Upper lobe of right lung (tissue), 1 donor: ENCODE measurements at regions not wholly inside any gene's neighbourhood (a gene's known extent, or its start where the extent isn't known, plus 50 kb on each side); places are given as distances from the start of the nearest gene placed in this dataset.

ENCODE experiments used
- ATAC-seq: fragments of 200-7000 bp; cut with Tn5 transposase; one replicate; pipeline ENCODE4 v1.9.1; 2020; ENCODE audit warnings: mild to moderate bottlenecking, moderate library complexity
- DNase-seq: peaks from one replicate; pipeline ENCODE4 v3.0.0-alpha.2; 2020
- H3K27ac ChIP-seq: fragments of 200-600 bp; one replicate; pipeline ENCODE4 v1.8.0; 2022
- H3K27me3 ChIP-seq: fragments of 200-600 bp; one replicate; pipeline ENCODE4 v1.8.0; 2022; ENCODE audit warnings: mild to moderate bottlenecking
- H3K36me3 ChIP-seq: fragments of 200-600 bp; one replicate; pipeline ENCODE4 v1.8.0; 2022
- H3K4me1 ChIP-seq: fragments of 200-600 bp; one replicate; pipeline ENCODE4 v1.8.0; 2022
- H3K4me3 ChIP-seq: fragments of 200-600 bp; one replicate; pipeline ENCODE4 v1.8.0; 2022; ENCODE audit warnings: mild to moderate bottlenecking
- H3K9me3 ChIP-seq: fragments of 200-600 bp; one replicate; pipeline ENCODE4 v1.8.0; 2022
- CTCF ChIP-seq: fragments of 200-600 bp; IDR thresholded peaks from one replicate; pipeline ENCODE4 v1.8.0; 2022; ENCODE audit warnings: antibody characterized with exemption
- intact Hi-C: fragments of 100-400 bp; cut with DNase I; formaldehyde crosslinking; loops from one replicate; pipeline ENCODE4 v1.11.0; 2022
- donor health status: DM: no; HTN: yes; CAD: no; lungs with severe emphysema.

- DNase-seq (no peak), ATAC-seq (no peak)
- intact Hi-C loops: no loop called here
- Histone ChIP-seq H3K27ac (no peak overlapping the region), H3K4me1 (no peaks in the 10 kb centered on the region), H3K9me3 (no peaks in the 10 kb centered on the region), H3K4me3 (no peak overlapping the region), H3K36me3 (no peaks in the 10 kb centered on the region), H3K27me3 (no peaks in the 10 kb centered on the region)
- no peak for TF ChIP-seq CTCF
Observed at GRCh38 chr20:39394461-39394860, 432.3 kb downstream of the DHX35 start.

- Histone ChIP-seq H3K36me3 (no peaks in the 10 kb centered on the region), H3K27ac (no peak overlapping the region), H3K9me3 (no peaks in the 10 kb centered on the region), H3K4me1 (no peaks in the 10 kb centered on the region), H3K4me3 (no peak overlapping the region), H3K27me3 (no peaks in the 10 kb centered on the region)
- no peak for ATAC-seq
- DNase-seq: no peak
- TF ChIP-seq CTCF: no peak
- intact Hi-C loops: no loop called here
Observed at GRCh38 chr20:39390186-39390585, 428.0 kb downstream of the DHX35 start.

GRCh38 chr20:39381595-39381994, 419.5 kb downstream of the DHX35 start:
- no peak for TF ChIP-seq CTCF
- no peaks in the 10 kb centered on the region for H3K9me3 ChIP-seq
- DNase-seq: no peak
- ATAC-seq: no peak
- no peaks in the 10 kb centered on the region for H3K36me3 ChIP-seq
- intact Hi-C loops: no loop called here
- no peaks in the 10 kb centered on the region for H3K4me1 ChIP-seq
- H3K27ac ChIP-seq: no peak overlapping the region
- no peak overlapping the region for H3K4me3 ChIP-seq
- H3K27me3 ChIP-seq: no peaks in the 10 kb centered on the region

- no peak for DNase-seq
- Histone ChIP-seq H3K9me3 (no peaks in the 10 kb centered on the region), H3K27me3 (no peaks in the 10 kb centered on the region), H3K4me1 (no peaks in the 10 kb centered on the region), H3K4me3 (no peak overlapping the region), H3K36me3 (no peaks in the 10 kb centered on the region), H3K27ac (no peak overlapping the region)
- intact Hi-C loops: no loop called here
- no peak for ATAC-seq
- no peak for TF ChIP-seq CTCF
Observed at GRCh38 chr20:39378776-39379175, 416.6 kb downstream of the DHX35 start.

GRCh38 chr20:39376788-39377187, 414.6 kb downstream of the DHX35 start:
- H3K4me1 ChIP-seq: no peaks in the 10 kb centered on the region
- H3K4me3 ChIP-seq: no peak overlapping the region
- intact Hi-C loops: no loop called here
- TF ChIP-seq CTCF: no peak
- H3K36me3 ChIP-seq: no peaks in the 10 kb centered on the region
- no peak overlapping the region for H3K27ac ChIP-seq
- no peaks in the 10 kb centered on the region for H3K9me3 ChIP-seq
- no peaks in the 10 kb centered on the region for H3K27me3 ChIP-seq
- ATAC-seq: no peak
- no peak for DNase-seq

GRCh38 chr20:39364320-39364719, 402.2 kb downstream of the DHX35 start:
- no peaks in the 10 kb centered on the region for H3K27me3 ChIP-seq
- intact Hi-C loops: no loop called here
- no peak for TF ChIP-seq CTCF
- no peaks in the 10 kb centered on the region for H3K4me1 ChIP-seq
- ATAC-seq: no peak
- no peaks in the 10 kb centered on the region for H3K9me3 ChIP-seq
- no peaks in the 10 kb centered on the region for H3K36me3 ChIP-seq
- no peak overlapping the region for H3K27ac ChIP-seq
- no peak overlapping the region for H3K4me3 ChIP-seq
- DNase-seq: no peak
